HCT116 (cell line): ENCODE measurements at regions not wholly inside any gene's neighbourhood (a gene's known extent, or its start where the extent isn't known, plus 50 kb on each side); places are given as distances from the start of the nearest gene placed in this dataset.

Experiments used
- ATAC-seq: fragments of 200-7000 bp; cut with Tn5 transposase; 2 replicates; pipeline ENCODE4 v1.9.1; 2020; ENCODE audit warnings: mild to moderate bottlenecking, moderate library complexity
- BruUV-seq: library from RNA; stranded (reverse); fragments of 400-500 nt; replicated peaks from 2 replicates; lab custom pipeline; 2021; lab: Mats Ljungman, UMichigan
- CTCF ChIA-PET: fragments of 300-600 bp; sonication (Branson Sonifier 250); formaldehyde crosslinking; loops from one replicate; lab custom pipeline; 2021; ENCODE audit warnings: antibody characterized with exemption; lab: Charles Lee
- POLR2A ChIA-PET: fragments of 300-600, 350-600 bp; sonication (Branson Sonifier 250); formaldehyde crosslinking; loops from one replicate; lab custom pipeline; 2021; ENCODE audit warnings: antibody characterized with exemption; lab: Charles Lee
- RAD21 ChIA-PET, 2 experiments: fragments of 300-600 bp; sonication (Branson Sonifier 250); formaldehyde crosslinking; loops; one replicate each; lab custom pipeline; 2023; ENCODE audit warnings: low total read pairs in 2 of 2; ENCODE audit not compliant: uncharacterized antibody in 2 of 2, unreplicated experiment in 2 of 2, low non-redundant PET in 1 of 2; lab: Charles Lee
- DNase-seq: peaks from one replicate; pipeline ENCODE4 v3.0.0-alpha.2; 2010; ENCODE audit warnings: low read depth, low spot score
- H2AFZ ChIP-seq: fragments of 200-600 bp; shearing (Covaris generic), sonication (generic); 2 replicates; pipeline ENCODE4 v1.6.1; 2017; ENCODE audit warnings: low read depth, mixed run types, mixed read lengths, antibody characterized with exemption, low read length; ENCODE audit not compliant: poor library complexity, severe bottlenecking
- H3K27ac ChIP-seq: 2 replicates; pipeline ENCODE4 v1.5.1; 2012; ENCODE audit warnings: low read depth, low read length
- H3K27me3 ChIP-seq: fragments of 200-600 bp; sonication (generic); 2 replicates; pipeline ENCODE4 v1.6.1; 2016; ENCODE audit warnings: mixed run types, low read length, mixed read lengths; ENCODE audit not compliant: insufficient read depth
- H3K36me3 ChIP-seq, 2 experiments: fragments of 200-500 bp in 1 of 2; fragments of 200-600 bp in 1 of 2; sonication (Bioruptor generic) in 1 of 2; sonication (generic) in 1 of 2; 2 replicates each; pipeline versions ENCODE4 v1.5.1 to v1.6.1; 2014 to 2016; ENCODE audit warnings: low read length in 2 of 2, inconsistent platforms in 1 of 2, mixed read lengths in 1 of 2, mixed run types in 1 of 2; ENCODE audit not compliant: insufficient read depth in 2 of 2, control insufficient read depth in 1 of 2
- H3K4me1 ChIP-seq, 2 experiments: fragments of 200-600 bp in 1 of 2; sonication (generic) in 1 of 2; 2 replicates each; pipeline versions ENCODE4 v1.5.1 to v1.6.1; 2012 to 2017; ENCODE audit warnings: low read length in 2 of 2, inconsistent platforms in 1 of 2, mild to moderate bottlenecking in 1 of 2, mixed read lengths in 1 of 2, mixed run types in 1 of 2, moderate library complexity in 1 of 2; ENCODE audit not compliant: insufficient read depth in 2 of 2, control insufficient read depth in 1 of 2
- H3K4me2 ChIP-seq: fragments of 200-600 bp; sonication (generic); 2 replicates; pipeline ENCODE4 v1.6.1; 2017; ENCODE audit warnings: mixed run types, low read length, mixed read lengths
- H3K4me3 ChIP-seq, 2 experiments: fragments of 200-600 bp in 1 of 2; sonication (generic) in 1 of 2; replicated peaks in 1 of 2; 2 replicates each; pipeline ENCODE4 v1.5.1; 2011 to 2016; ENCODE audit warnings: low read length in 2 of 2, control low read depth in 1 of 2, low read depth in 1 of 2, mild to moderate bottlenecking in 1 of 2, mixed read lengths in 1 of 2, mixed run types in 1 of 2
- H3K79me2 ChIP-seq: fragments of 200-600 bp; sonication (generic); 2 replicates; pipeline ENCODE4 v1.6.1; 2017; ENCODE audit warnings: mild to moderate bottlenecking, mixed run types, low read length, moderate library complexity, mixed read lengths; ENCODE audit not compliant: insufficient read depth
- H3K9ac ChIP-seq: fragments of 200-600 bp; sonication (generic); 2 replicates; pipeline ENCODE4 v1.6.1; 2016; ENCODE audit warnings: low read length, mixed read lengths
- H3K9me2 ChIP-seq: fragments of 200-600 bp; sonication (generic), shearing (Covaris generic); 2 replicates; pipeline ENCODE4 v1.6.1; 2017; ENCODE audit warnings: mixed run types, mild to moderate bottlenecking, moderate library complexity; ENCODE audit not compliant: insufficient read depth
- H3K9me3 ChIP-seq, 2 experiments: fragments of 200-500 bp in 1 of 2; fragments of 200-600 bp in 1 of 2; sonication (Bioruptor generic) in 1 of 2; sonication (generic) in 1 of 2; 2 replicates each; pipeline ENCODE4 v1.6.1; 2014 to 2017; ENCODE audit warnings: low read length in 2 of 2, mixed read lengths in 2 of 2, inconsistent platforms in 1 of 2, low read depth in 1 of 2, mild to moderate bottlenecking in 1 of 2, mixed run types in 1 of 2, moderate library complexity in 1 of 2; ENCODE audit not compliant: control insufficient read depth in 1 of 2, insufficient read depth in 1 of 2
- H4K20me1 ChIP-seq: fragments of 200-600 bp; sonication (generic), shearing (Covaris generic); 2 replicates; pipeline ENCODE4 v1.6.1; 2017; ENCODE audit warnings: mixed run types, mild to moderate bottlenecking, moderate library complexity; ENCODE audit not compliant: insufficient read depth
- EGR1 ChIP-seq: IDR thresholded peaks from 2 replicates; pipeline ENCODE4 v1.6.1; 2012; ENCODE audit warnings: low read depth
- EZH2phosphoT487 ChIP-seq: fragments of 200-600 bp; IDR thresholded peaks from 2 replicates; pipeline ENCODE4 v1.6.1; 2018; ENCODE audit warnings: antibody characterized with exemption, borderline replicate concordance
- FOSL1 ChIP-seq: IDR thresholded peaks from 2 replicates; pipeline ENCODE4 v1.6.1; 2012; ENCODE audit warnings: low read depth
- POLR2AphosphoS5 ChIP-seq: IDR thresholded peaks from 2 replicates; pipeline ENCODE4 v1.6.1; 2011; ENCODE audit warnings: mild to moderate bottlenecking, low read depth, low read length, moderate library complexity
- SP1 ChIP-seq: IDR thresholded peaks from 2 replicates; pipeline ENCODE4 v1.6.1; 2012; ENCODE audit warnings: low read depth
- YY1 ChIP-seq: IDR thresholded peaks from 2 replicates; pipeline ENCODE4 v1.6.1; 2011; ENCODE audit warnings: low read length, low read depth, moderate library complexity, mild to moderate bottlenecking; ENCODE audit not compliant: insufficient replicate concordance; ENCODE audit errors: extremely low read depth
- intact Hi-C: fragments of 100-400 bp; cut with micrococcal nuclease; formaldehyde crosslinking; loops from 2 replicates; pipeline ENCODE4 v1.10.0; 2022
- TF ChIP-seq, protein P1 (sequence below), 3 experiments: fragments of 200-600 bp in 1 of 3; sonication (generic) in 1 of 3; IDR thresholded peaks in 2 of 3; conservative IDR thresholded peaks in 1 of 3; 2 replicates each; pipeline ENCODE4 v1.5.1; 2012 to 2017; ENCODE audit warnings: low read depth in 2 of 3, low read length in 2 of 3, antibody characterized with exemption in 1 of 3, borderline replicate concordance in 1 of 3, control low read depth in 1 of 3, mild to moderate bottlenecking in 1 of 3, mixed read lengths in 1 of 3, mixed run types in 1 of 3, moderate library complexity in 1 of 3; ENCODE audit not compliant: insufficient read depth in 1 of 3

DNA sequence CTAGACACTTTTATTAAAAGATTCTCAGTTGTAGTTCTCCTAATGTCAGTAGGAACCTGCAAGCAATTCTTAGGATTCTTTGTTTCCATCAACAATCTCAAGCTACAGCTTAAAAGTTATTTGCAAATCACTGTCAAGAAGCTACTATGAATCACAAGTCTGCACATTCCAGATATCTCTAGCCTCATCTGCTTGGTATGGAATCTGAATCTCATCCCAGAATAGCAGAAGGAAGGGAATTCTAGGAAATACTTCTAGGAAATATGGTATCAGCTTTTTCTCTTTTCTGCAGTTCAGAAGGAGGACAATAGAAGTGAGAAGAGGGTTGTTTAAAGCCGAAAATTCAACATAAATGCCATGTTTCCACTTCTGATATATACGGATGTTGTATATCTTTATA lies 792.2 kb upstream of the CDH9 start (continued):
- TF ChIP-seq, protein P1, sequence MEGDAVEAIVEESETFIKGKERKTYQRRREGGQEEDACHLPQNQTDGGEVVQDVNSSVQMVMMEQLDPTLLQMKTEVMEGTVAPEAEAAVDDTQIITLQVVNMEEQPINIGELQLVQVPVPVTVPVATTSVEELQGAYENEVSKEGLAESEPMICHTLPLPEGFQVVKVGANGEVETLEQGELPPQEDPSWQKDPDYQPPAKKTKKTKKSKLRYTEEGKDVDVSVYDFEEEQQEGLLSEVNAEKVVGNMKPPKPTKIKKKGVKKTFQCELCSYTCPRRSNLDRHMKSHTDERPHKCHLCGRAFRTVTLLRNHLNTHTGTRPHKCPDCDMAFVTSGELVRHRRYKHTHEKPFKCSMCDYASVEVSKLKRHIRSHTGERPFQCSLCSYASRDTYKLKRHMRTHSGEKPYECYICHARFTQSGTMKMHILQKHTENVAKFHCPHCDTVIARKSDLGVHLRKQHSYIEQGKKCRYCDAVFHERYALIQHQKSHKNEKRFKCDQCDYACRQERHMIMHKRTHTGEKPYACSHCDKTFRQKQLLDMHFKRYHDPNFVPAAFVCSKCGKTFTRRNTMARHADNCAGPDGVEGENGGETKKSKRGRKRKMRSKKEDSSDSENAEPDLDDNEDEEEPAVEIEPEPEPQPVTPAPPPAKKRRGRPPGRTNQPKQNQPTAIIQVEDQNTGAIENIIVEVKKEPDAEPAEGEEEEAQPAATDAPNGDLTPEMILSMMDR (IDR thresholded peaks at IDR 0.05 in 2 of 3, conservative IDR thresholded peaks at IDR 0.05 in 1 of 3; ENCODE audit: borderline replicate concordance in 1 of 3, insufficient read depth in 1 of 3, low read depth in 2 of 3, low read length in 2 of 3) = no peak
- TF ChIP-seq YY1 (no peak), EZH2phosphoT487 (no peak)

DNA sequence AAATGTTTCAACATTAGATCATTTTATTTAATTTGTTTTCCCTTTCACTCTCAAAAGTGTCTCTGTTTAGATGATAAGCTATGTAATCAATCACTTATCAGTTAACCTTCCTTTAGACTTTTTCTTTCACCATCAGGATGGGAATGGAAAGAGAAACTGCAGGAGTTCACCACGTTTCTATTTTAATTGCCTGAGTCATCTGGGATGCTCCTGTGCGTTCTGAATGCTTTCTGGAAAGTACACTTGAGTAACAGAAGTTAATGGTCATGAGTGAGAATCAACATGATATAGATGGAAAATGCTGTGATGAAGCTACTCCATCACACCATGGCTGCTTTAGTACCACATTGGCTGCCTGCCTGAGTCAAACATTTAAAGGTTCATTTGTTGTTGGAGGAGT lies 783.3 kb upstream of the CDH9 start:
- Histone ChIP-seq H3K27ac (no peak overlapping the region), H3K4me2 (no peak overlapping the region), H3K36me3 (no peaks in the 10 kb centered on the region), H3K9me2 (no peaks in the 10 kb centered on the region), H3K4me3 (no peak overlapping the region), H4K20me1 (no peaks in the 10 kb centered on the region), H3K9ac (no peak overlapping the region), H3K9me3 (peaks cover 3 to 32% of the 10 kb centered on the region in 2 experiments; a peak in 2 of 4 replicates), H2AFZ (no peak overlapping the region), H3K4me1 (no peaks in the 10 kb centered on the region), H3K27me3 (no peaks in the 10 kb centered on the region), H3K79me2 (no peaks in the 10 kb centered on the region)
- POLR2A ChIA-PET = no interaction called here
- TF ChIP-seq EZH2phosphoT487 (no peak), YY1 (no peak), FOSL1 (no peak), SP1 (no peak), POLR2AphosphoS5 (no peak), EGR1 (no peak)
- RAD21 ChIA-PET = no interaction called here
- no peak for ATAC-seq
- DNase-seq = no peak
- intact Hi-C loops = no loop called here
- CTCF ChIA-PET = no interaction called here
- BruUV-seq = no TSS peak
